ENCODE measurements at regions not wholly inside any gene's neighbourhood (a gene's known extent, or its start where the extent isn't known, plus 50 kb on each side); places are given as distances from the start of the nearest gene placed in this dataset.

GRCh38 chr3:20344400-20344959 lies 158.5 kb upstream of the SGO1 start:
- Histone ChIP-seq H3K4me3 (ENCODE audit: low read depth in 2 of 2, low read length in 2 of 2) (no peak overlapping the region), H3K4me1 (ENCODE audit: control insufficient read depth, insufficient read depth, low read length) (no peaks in the 10 kb centered on the region), H3K27ac (ENCODE audit: low read length) (no peak overlapping the region), H3K27me3 (ENCODE audit: control insufficient read depth, insufficient read depth, low read length) (no peaks in the 10 kb centered on the region), H3K9me3 (ENCODE audit: control insufficient read depth, insufficient read depth, low read depth, low read length) (no peaks in the 10 kb centered on the region), H3K36me3 (ENCODE audit: control insufficient read depth, insufficient read depth, low read length) (no peaks in the 10 kb centered on the region)
- POLR2A ChIA-PET = no interaction called here
- TF ChIP-seq TCF7L2 (IDR thresholded peaks at IDR 0.05; ENCODE audit: low read depth, low read length) (no peak), POLR2AphosphoS5 (IDR thresholded peaks at IDR 0.05; ENCODE audit: low read depth, low read length) (no peak), CTCF (IDR thresholded peaks at IDR 0.05) (no peak), REST (IDR thresholded peaks at IDR 0.05; ENCODE audit: insufficient read depth in 1 of 2, low read depth in 2 of 2, low read length in 1 of 2) (no peak), SIN3A (IDR thresholded peaks at IDR 0.05; ENCODE audit: borderline replicate concordance, insufficient read depth, low read depth, low read length) (no peak)
- BruUV-seq (replicated peaks) = no TSS peak
- no peak for ATAC-seq
- intact Hi-C loops (cut with micrococcal nuclease; ENCODE audit: unreplicated experiment) = loop anchor here (10.0 kb wide), 1 partner anchor 1770 kb away; no protein-coding TSS in a partner anchor
- CTCF ChIA-PET = no interaction called here
- in situ Hi-C loops (cut with HindIII; ENCODE audit: low pct_unique_long_range_greater_than_20kb, low sequenced_read_pairs) = no loop called here
- no peak for DNase-seq (ENCODE audit: low read depth, low spot score)

GRCh38 chr3:20343790-20344189 lies 157.8 kb upstream of the SGO1 start:
- no peak overlapping the region for H3K4me3 ChIP-seq (ENCODE audit: low read depth in 2 of 2, low read length in 2 of 2)
- H3K27me3 ChIP-seq (ENCODE audit: control insufficient read depth, insufficient read depth, low read length) = no peaks in the 10 kb centered on the region
- ChIA-PET CTCF (no interaction called here), POLR2A (no interaction called here)
- TF ChIP-seq SIN3A (IDR thresholded peaks at IDR 0.05; ENCODE audit: borderline replicate concordance, insufficient read depth, low read depth, low read length) (no peak), TCF7L2 (IDR thresholded peaks at IDR 0.05; ENCODE audit: low read depth, low read length) (no peak), POLR2AphosphoS5 (IDR thresholded peaks at IDR 0.05; ENCODE audit: low read depth, low read length) (no peak), REST (IDR thresholded peaks at IDR 0.05; ENCODE audit: insufficient read depth in 1 of 2, low read depth in 2 of 2, low read length in 1 of 2) (no peak), CTCF (IDR thresholded peaks at IDR 0.05) (no peak)
- ATAC-seq = no peak
- no peaks in the 10 kb centered on the region for H3K36me3 ChIP-seq (ENCODE audit: control insufficient read depth, insufficient read depth, low read length)
- no peaks in the 10 kb centered on the region for H3K9me3 ChIP-seq (ENCODE audit: control insufficient read depth, insufficient read depth, low read depth, low read length)
- H3K27ac ChIP-seq (ENCODE audit: low read length) = no peak overlapping the region
- DNase-seq (ENCODE audit: low read depth, low spot score) = no peak
- no TSS peak for BruUV-seq (replicated peaks)
- intact Hi-C loops (cut with micrococcal nuclease; ENCODE audit: unreplicated experiment) = loop anchor here (10.0 kb wide), 1 partner anchor 1771 kb away; no protein-coding TSS in a partner anchor
- no peaks in the 10 kb centered on the region for H3K4me1 ChIP-seq (ENCODE audit: control insufficient read depth, insufficient read depth, low read length)
- in situ Hi-C loops (cut with HindIII; ENCODE audit: low pct_unique_long_range_greater_than_20kb, low sequenced_read_pairs) = no loop called here

Measured in Panc1 (cell line).